A549 (cell line): ENCODE measurements at regions not wholly inside any gene's neighbourhood (a gene's known extent, or its start where the extent isn't known, plus 50 kb on each side); places are given as distances from the start of the nearest gene placed in this dataset.

Experiments
- ESRRA ChIP-seq: fragments of 150-350 bp; IDR thresholded peaks from 2 replicates; pipeline ENCODE4 v1.6.1; 2014; ENCODE audit warnings: mild to moderate bottlenecking, low read length, borderline replicate concordance
- GATA3 ChIP-seq: IDR thresholded peaks from 2 replicates; pipeline ENCODE4 v1.6.1; 2012; ENCODE audit warnings: borderline replicate concordance
- JUNB ChIP-seq: fragments of >200 bp; sonication (Bioruptor Twin); formaldehyde crosslinking; IDR thresholded peaks from 2 replicates; pipeline ENCODE4 v1.6.1; 2016
- MAFK ChIP-seq: fragments of 450-650 bp; IDR thresholded peaks from 2 replicates; pipeline ENCODE4 v1.6.1; 2014; ENCODE audit not compliant: partially characterized antibody
- MYC ChIP-seq: IDR thresholded peaks from 2 replicates; pipeline ENCODE4 v1.6.1; 2012; ENCODE audit warnings: mild to moderate bottlenecking, inconsistent platforms, low read length, improper control_type of control experiment, borderline replicate concordance
- NFE2L2 ChIP-seq: fragments of 150-350 bp; conservative IDR thresholded peaks from 2 replicates; pipeline ENCODE4 v1.6.1; 2014; ENCODE audit warnings: low read length
- POLR2A ChIP-seq: IDR thresholded peaks from 2 replicates; pipeline ENCODE4 v1.6.1; 2012; ENCODE audit warnings: mild to moderate bottlenecking, low read length
- RFX5 ChIP-seq: fragments of 450-650 bp; IDR thresholded peaks from 2 replicates; pipeline ENCODE4 v1.7.1; 2014; ENCODE audit warnings: antibody characterized with exemption, mild to moderate bottlenecking, moderate library complexity
- TF ChIP-seq, protein P1 (sequence below): fragments of >200 bp; sonication (Bioruptor Twin); formaldehyde crosslinking; IDR thresholded peaks from 3 replicates; pipeline ENCODE4 v1.5.1; 2016

- TF ChIP-seq, protein P1, sequence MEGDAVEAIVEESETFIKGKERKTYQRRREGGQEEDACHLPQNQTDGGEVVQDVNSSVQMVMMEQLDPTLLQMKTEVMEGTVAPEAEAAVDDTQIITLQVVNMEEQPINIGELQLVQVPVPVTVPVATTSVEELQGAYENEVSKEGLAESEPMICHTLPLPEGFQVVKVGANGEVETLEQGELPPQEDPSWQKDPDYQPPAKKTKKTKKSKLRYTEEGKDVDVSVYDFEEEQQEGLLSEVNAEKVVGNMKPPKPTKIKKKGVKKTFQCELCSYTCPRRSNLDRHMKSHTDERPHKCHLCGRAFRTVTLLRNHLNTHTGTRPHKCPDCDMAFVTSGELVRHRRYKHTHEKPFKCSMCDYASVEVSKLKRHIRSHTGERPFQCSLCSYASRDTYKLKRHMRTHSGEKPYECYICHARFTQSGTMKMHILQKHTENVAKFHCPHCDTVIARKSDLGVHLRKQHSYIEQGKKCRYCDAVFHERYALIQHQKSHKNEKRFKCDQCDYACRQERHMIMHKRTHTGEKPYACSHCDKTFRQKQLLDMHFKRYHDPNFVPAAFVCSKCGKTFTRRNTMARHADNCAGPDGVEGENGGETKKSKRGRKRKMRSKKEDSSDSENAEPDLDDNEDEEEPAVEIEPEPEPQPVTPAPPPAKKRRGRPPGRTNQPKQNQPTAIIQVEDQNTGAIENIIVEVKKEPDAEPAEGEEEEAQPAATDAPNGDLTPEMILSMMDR: no peak
- TF ChIP-seq MYC: no peak
- no peak for TF ChIP-seq POLR2A
- TF ChIP-seq RFX5: no peak
- no peak for TF ChIP-seq ESRRA
- no peak for TF ChIP-seq NFE2L2
- TF ChIP-seq JUNB: no peak
- TF ChIP-seq MAFK: no peak
- no peak for TF ChIP-seq GATA3
Observed at GRCh38 chr16:62596125-62596524, 559.9 kb upstream of the CDH8 start.
